Calu3 (cell line): ENCODE measurements at regions not wholly inside any gene's neighbourhood (a gene's known extent, or its start where the extent isn't known, plus 50 kb on each side); places are given as distances from the start of the nearest gene placed in this dataset.
A peak's percentile ranks its signal among the peaks of the same experiment; 100 is the strongest.
"Not testable (repeated sequence)": the region's sequence is repeated elsewhere in the genome, so short reads cannot be mapped to it uniquely, and the experiment has no call there.

ENCODE experiments used
- BruUV-seq: library from RNA; stranded (reverse); fragments of 400-500 nt; replicated peaks from 2 replicates; lab custom pipeline; 2021; lab: Mats Ljungman, UMichigan
- CTCF ChIA-PET: fragments of 300-600 bp; sonication (Branson Sonifier 250); formaldehyde crosslinking; loops from one replicate; lab custom pipeline; 2022; ENCODE audit warnings: antibody characterized with exemption; lab: Charles Lee
- DNase-seq: peaks from one replicate; pipeline ENCODE4 v3.0.0; 2022
- H3K27ac Mint-ChIP-seq: one replicate; pipeline ENCODE4 v1.8.0; 2022; ENCODE audit warnings: mixed read lengths; ENCODE audit not compliant: unreplicated experiment
- H3K27me3 Mint-ChIP-seq: one replicate; pipeline ENCODE4 v1.8.0; 2022; ENCODE audit warnings: mixed read lengths; ENCODE audit not compliant: unreplicated experiment
- H3K36me3 Mint-ChIP-seq: one replicate; pipeline ENCODE4 v1.8.0; 2022; ENCODE audit warnings: mild to moderate bottlenecking, moderate library complexity, mixed read lengths; ENCODE audit not compliant: insufficient read depth, unreplicated experiment
- H3K4me1 Mint-ChIP-seq: one replicate; pipeline ENCODE4 v1.8.0; 2022; ENCODE audit warnings: mild to moderate bottlenecking, low read depth, mixed read lengths; ENCODE audit not compliant: unreplicated experiment
- H3K4me3 Mint-ChIP-seq: one replicate; pipeline ENCODE4 v1.8.0; 2022; ENCODE audit warnings: mild to moderate bottlenecking, low read depth, moderate library complexity, mixed read lengths; ENCODE audit not compliant: unreplicated experiment
- H3K9me3 Mint-ChIP-seq: one replicate; pipeline ENCODE4 v1.8.0; 2022; ENCODE audit warnings: low read depth, mixed read lengths; ENCODE audit not compliant: unreplicated experiment
- CTCF ChIP-seq: fragments of 200-600 bp; IDR thresholded peaks from one replicate; pipeline ENCODE4 v1.8.0; 2022; ENCODE audit warnings: antibody characterized with exemption; ENCODE audit not compliant: unreplicated experiment
- intact Hi-C: fragments of 100-400 bp; cut with micrococcal nuclease; formaldehyde crosslinking; loops from one replicate; pipeline ENCODE4 v1.10.0; 2022; ENCODE audit not compliant: unreplicated experiment

- no peaks in the 10 kb centered on the region for H3K27me3 Mint-ChIP-seq
- no peaks in the 10 kb centered on the region for H3K9me3 Mint-ChIP-seq
- no peak for DNase-seq
- no peaks in the 10 kb centered on the region for H3K36me3 Mint-ChIP-seq
- no peak overlapping the region for H3K4me3 Mint-ChIP-seq
- CTCF ChIA-PET, result no interaction called here
- H3K4me1 Mint-ChIP-seq, result no peaks in the 10 kb centered on the region
- TF ChIP-seq CTCF, result no peak
- intact Hi-C loops, result no loop called here
- BruUV-seq, result no TSS peak
- H3K27ac Mint-ChIP-seq, result no peak overlapping the region
These were observed 445.0 kb downstream of the XIRP2 start for GRCh38 chr2:167333245-167333644.

GRCh38 chr2:167332358-167332757 is 444.1 kb downstream of the XIRP2 start:
- Mint-ChIP-seq H3K36me3 (no peaks in the 10 kb centered on the region), H3K4me1 (no peaks in the 10 kb centered on the region), H3K9me3 (no peaks in the 10 kb centered on the region), H3K4me3 (no peak overlapping the region), H3K27me3 (no peaks in the 10 kb centered on the region), H3K27ac (no peak overlapping the region)
- no peak for DNase-seq
- no TSS peak for BruUV-seq
- CTCF ChIA-PET, result no interaction called here
- no peak for TF ChIP-seq CTCF
- intact Hi-C loops, result no loop called here

DNA sequence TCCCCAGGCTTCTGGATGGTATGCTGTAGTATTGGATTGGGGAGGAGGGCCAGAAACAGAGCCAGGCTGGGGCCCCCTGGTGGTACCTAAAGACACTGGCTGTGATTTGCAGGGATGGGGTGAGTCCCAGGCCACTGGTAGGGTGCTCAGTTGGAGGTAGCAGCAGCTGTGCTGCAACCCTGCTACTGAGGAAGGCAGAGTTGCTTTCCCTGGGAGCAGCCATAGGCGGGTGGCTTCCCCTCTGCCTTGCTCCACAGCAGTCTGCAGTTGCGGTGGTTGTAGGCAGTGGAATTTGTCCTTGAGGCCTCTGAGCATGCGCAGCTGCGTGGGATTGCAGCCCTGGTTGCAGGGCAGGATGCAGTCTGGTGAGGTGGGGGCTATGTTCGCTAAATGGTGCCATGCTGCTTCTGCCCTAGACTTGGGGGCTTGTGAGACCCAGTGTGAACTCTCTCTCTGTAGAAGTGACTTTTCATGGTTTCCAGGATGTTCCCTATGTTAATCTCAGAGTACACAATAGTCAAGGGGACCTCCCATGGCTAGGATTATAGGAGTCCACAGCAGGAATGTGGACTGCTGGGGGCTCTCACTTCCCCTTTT is 443.5 kb downstream of the XIRP2 start:
- CTCF ChIA-PET, result no interaction called here
- BruUV-seq, result no TSS peak
- H3K36me3 Mint-ChIP-seq, result no peaks in the 10 kb centered on the region
- peak; percentile 24 for TF ChIP-seq CTCF
- intact Hi-C loops, result loop anchor here (1.0 kb wide), 1 partner anchor 792 kb away; no protein-coding TSS in a partner anchor
- no peaks in the 10 kb centered on the region for H3K4me1 Mint-ChIP-seq
- no peaks in the 10 kb centered on the region for H3K9me3 Mint-ChIP-seq
- no peak overlapping the region for H3K4me3 Mint-ChIP-seq
- no peak overlapping the region for H3K27ac Mint-ChIP-seq
- peak; percentile 27 for DNase-seq
- no peaks in the 10 kb centered on the region for H3K27me3 Mint-ChIP-seq

DNA sequence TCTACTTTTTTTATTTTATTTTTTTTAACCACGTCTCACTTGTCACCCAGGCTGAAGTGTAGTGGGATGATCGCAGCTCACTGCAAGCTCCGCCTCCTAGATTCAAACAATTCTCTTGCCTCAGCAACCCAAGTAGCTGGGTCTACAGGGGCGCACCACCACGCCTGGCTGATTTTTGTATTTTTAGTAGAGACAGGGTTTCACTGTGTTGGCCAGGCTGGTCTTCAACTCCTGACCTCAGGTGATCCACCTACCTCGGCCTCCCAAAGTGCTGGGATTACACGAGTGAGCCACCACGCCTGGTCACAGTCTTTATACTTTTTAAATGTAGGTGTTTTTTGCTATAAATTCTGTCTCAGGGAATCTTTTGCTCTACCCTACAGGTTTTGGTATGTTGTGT is 440.5 kb downstream of the XIRP2 start:
- CTCF ChIA-PET, H3K4me1 Mint-ChIP-seq, H3K36me3 Mint-ChIP-seq, DNase-seq, H3K9me3 Mint-ChIP-seq, H3K4me3 Mint-ChIP-seq, BruUV-seq, intact Hi-C loops, H3K27ac Mint-ChIP-seq, H3K27me3 Mint-ChIP-seq: not testable (repeated sequence)

- Mint-ChIP-seq H3K9me3 (peaks cover 3% of the 10 kb centered on the region), H3K4me3 (no peak overlapping the region), H3K27ac (no peak overlapping the region), H3K27me3 (no peaks in the 10 kb centered on the region), H3K36me3 (no peaks in the 10 kb centered on the region), H3K4me1 (no peaks in the 10 kb centered on the region)
- CTCF ChIA-PET, result no interaction called here
- intact Hi-C loops, result no loop called here
- no peak for DNase-seq
- no peak for TF ChIP-seq CTCF
- BruUV-seq, result no TSS peak
These were observed 434.5 kb downstream of the XIRP2 start for GRCh38 chr2:167322795-167323194.
